AG04450 (cell line): ENCODE measurements at regions not wholly inside any gene's neighbourhood (a gene's known extent, or its start where the extent isn't known, plus 50 kb on each side); places are given as distances from the start of the nearest gene placed in this dataset.

Experiments
- CTCF ChIA-PET: fragments of 300-600, 350-600 bp; formaldehyde crosslinking; extraction: SDS; loops from one replicate; lab custom pipeline; 2022; ENCODE audit warnings: antibody characterized with exemption, inconsistent platforms; lab: Charles Lee
- POLR2A ChIA-PET: fragments of 350-600 bp; formaldehyde crosslinking; extraction: SDS; loops from one replicate; lab custom pipeline; 2021; ENCODE audit warnings: antibody characterized with exemption, inconsistent platforms; lab: Yijun Ruan, JAX
- DNase-seq: peaks from one replicate; pipeline ENCODE4 v3.0.0-alpha.2; 2011; ENCODE audit warnings: low read depth, low spot score
- H3K27ac ChIP-seq: one replicate; pipeline ENCODE4 v1.5.1; 2012; ENCODE audit warnings: low read depth, low read length, control low read depth
- H3K27me3 ChIP-seq: one replicate; pipeline ENCODE4 v1.6.0; 2012; ENCODE audit warnings: low read length; ENCODE audit not compliant: control insufficient read depth, insufficient read depth
- H3K4me3 ChIP-seq: 2 replicates; pipeline ENCODE4 v1.5.1; 2011; ENCODE audit warnings: mild to moderate bottlenecking, low read depth, low read length, control low read depth
- H3K9me3 ChIP-seq: 2 replicates; pipeline ENCODE4 v1.5.1; 2012; ENCODE audit warnings: low read length; ENCODE audit not compliant: control insufficient read depth, insufficient read depth
- TF ChIP-seq, protein P1 (sequence below): IDR thresholded peaks from 2 replicates; pipeline ENCODE4 v1.5.1; 2011; ENCODE audit warnings: low read depth, low read length, control low read depth, inconsistent platforms

DNA sequence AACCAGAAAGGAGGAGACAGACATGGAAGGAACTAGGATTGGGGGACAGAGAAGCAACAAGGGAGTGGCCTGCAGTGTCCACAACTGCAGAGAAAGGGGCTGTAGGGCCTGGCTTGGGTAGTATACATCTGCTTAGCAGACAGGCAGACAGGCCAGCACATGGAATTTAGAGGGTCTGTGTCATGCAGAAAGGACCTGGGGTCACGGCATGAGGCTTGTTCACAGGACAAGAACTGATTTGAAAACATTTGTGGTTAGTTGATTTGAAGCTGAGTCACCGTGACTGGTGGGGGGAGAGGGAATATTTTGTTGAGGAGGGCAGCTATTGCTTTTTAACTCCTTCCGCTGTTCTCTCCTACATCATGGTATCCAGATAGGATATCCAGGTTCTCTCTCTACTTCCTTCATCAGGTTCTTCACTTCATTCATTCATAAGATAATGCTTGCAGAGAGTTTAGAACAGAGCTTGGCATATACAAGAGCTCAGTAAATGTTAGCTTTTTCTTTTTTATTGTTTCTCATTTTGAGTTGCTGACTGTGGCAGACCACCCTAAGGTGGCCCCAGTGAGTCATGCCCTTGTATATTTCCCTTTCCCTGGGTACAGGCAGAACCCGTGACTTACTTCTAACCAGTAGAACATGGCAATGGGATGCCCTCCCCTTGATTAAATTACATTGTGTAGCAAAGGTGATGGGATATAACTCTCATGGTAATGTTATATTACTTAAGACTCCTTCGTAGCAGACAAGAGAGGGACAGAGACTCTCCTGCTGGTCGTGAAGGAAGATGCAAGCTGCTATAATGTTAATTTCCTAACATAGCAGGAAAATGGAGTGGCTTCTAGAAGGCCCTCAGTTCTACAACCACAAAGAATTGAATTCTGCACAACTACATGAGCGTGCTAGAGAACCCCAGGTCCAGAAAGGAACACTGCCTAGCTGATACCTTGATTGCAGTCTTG, 95.0 kb upstream of the NMNAT3 start:
- no peaks in the 10 kb centered on the region for H3K27me3 ChIP-seq
- no peak overlapping the region for H3K27ac ChIP-seq
- CTCF ChIA-PET, result no interaction called here
- H3K9me3 ChIP-seq, result no peaks in the 10 kb centered on the region
- peak; percentile 30 for DNase-seq
- H3K4me3 ChIP-seq, result no peak overlapping the region
- TF ChIP-seq, protein P1, sequence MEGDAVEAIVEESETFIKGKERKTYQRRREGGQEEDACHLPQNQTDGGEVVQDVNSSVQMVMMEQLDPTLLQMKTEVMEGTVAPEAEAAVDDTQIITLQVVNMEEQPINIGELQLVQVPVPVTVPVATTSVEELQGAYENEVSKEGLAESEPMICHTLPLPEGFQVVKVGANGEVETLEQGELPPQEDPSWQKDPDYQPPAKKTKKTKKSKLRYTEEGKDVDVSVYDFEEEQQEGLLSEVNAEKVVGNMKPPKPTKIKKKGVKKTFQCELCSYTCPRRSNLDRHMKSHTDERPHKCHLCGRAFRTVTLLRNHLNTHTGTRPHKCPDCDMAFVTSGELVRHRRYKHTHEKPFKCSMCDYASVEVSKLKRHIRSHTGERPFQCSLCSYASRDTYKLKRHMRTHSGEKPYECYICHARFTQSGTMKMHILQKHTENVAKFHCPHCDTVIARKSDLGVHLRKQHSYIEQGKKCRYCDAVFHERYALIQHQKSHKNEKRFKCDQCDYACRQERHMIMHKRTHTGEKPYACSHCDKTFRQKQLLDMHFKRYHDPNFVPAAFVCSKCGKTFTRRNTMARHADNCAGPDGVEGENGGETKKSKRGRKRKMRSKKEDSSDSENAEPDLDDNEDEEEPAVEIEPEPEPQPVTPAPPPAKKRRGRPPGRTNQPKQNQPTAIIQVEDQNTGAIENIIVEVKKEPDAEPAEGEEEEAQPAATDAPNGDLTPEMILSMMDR, result no peak
- POLR2A ChIA-PET, result no interaction called here

DNA sequence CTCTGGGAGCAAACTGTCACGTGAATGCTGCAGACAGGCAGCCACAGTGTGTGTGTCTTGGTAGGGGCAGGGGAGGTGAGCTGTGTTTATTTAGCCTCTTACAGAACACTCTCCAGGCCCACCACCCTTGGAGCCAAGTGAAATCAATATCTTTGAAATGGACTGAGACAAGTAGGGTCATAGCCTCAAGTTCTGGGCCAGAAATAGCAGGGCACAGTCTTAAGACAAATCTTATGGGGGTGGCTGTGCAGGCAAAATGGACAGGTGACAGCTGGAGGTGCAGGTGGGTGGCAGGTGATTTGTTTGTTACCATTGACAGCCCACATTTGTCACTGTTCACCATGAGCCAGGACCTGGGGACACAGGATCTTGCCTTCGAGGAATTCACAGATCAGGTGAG, 93.6 kb upstream of the NMNAT3 start:
- ChIA-PET CTCF (no interaction called here), POLR2A (no interaction called here)
- no peaks in the 10 kb centered on the region for H3K9me3 ChIP-seq
- no peaks in the 10 kb centered on the region for H3K27me3 ChIP-seq
- H3K4me3 ChIP-seq, result no peak overlapping the region
- TF ChIP-seq, protein P1, result no peak
- H3K27ac ChIP-seq, result no peak overlapping the region
- no peak for DNase-seq

DNA sequence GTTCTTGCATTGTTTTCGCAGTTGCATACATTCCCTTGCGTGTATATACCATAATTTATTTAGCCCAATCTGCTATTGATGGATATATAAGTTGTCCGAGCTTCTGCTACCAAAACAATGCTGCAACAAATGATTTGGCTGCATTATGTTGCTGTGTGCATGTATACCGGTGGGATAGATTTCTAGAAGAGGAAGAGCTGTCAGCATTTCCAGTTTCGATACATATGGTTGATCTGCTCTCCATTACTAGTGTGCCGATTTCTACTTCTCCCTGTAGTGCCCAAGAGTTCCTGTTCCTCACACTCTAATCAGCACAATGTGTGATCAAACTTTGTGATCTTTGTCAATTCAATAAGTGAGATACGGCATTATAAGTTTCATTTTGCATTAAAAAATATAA, 92.8 kb upstream of the NMNAT3 start:
- CTCF ChIA-PET, result no interaction called here
- no peak overlapping the region for H3K27ac ChIP-seq

DNA sequence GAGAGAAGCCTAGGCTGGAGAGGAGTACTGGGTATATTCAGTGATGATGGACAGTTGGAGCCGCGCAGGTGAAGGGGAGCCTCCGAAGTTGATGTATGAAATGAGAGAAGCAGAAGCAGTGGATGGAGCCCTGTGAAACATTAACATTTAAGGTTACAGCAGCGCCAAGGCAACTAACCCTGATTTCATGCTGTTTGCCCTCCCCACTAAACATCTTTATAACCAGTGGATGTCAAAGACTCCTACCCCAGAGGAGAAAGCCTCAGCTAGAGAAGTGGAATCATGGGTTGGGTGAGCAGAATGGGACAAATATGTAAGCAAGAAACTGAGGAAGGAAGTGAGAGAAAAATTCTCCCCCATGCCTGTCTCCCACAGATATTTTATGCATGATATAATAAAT, 92.0 kb upstream of the NMNAT3 start:
- no peak overlapping the region for H3K27ac ChIP-seq
- CTCF ChIA-PET, result no interaction called here
- no peak for DNase-seq
- TF ChIP-seq, protein P1, result no peak
- H3K27me3 ChIP-seq, result no peaks in the 10 kb centered on the region
- POLR2A ChIA-PET, result no interaction called here
- no peaks in the 10 kb centered on the region for H3K9me3 ChIP-seq
- H3K4me3 ChIP-seq, result no peak overlapping the region

More for the DNA sequence above, 92.8 kb upstream of the NMNAT3 start:
- POLR2A ChIA-PET, result no interaction called here
- Histone ChIP-seq H3K9me3 (no peaks in the 10 kb centered on the region), H3K4me3 (no peak overlapping the region), H3K27me3 (no peaks in the 10 kb centered on the region)
- TF ChIP-seq, protein P1, result no peak
- no peak for DNase-seq

DNA sequence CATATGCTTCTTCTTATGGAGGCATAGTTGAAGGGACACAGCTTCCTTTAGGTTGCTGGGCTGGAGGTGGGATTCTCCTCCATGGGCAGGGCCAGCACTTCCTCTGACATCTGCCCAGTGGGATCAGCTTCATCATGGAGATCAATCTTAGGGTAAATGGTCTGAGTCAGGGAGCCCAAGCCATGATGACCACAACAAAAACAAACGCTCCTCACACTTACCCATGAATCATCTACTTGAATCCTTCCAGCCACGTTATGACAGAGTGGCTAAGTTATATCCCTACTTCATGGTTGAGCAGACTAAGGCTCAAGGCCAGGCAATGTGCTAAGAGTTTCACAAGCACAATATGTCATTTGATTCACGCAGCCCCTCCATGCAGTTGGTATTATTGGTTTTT, 87.2 kb upstream of the NMNAT3 start:
- TF ChIP-seq, protein P1, result no peak
- H3K4me3 ChIP-seq, result no peak overlapping the region
- H3K27me3 ChIP-seq, result peaks cover 3% of the 10 kb centered on the region
- DNase-seq, result no peak
- H3K9me3 ChIP-seq, result no peaks in the 10 kb centered on the region; the same call in 1 of the 2 replicates
- POLR2A ChIA-PET, result no interaction called here
- CTCF ChIA-PET, result no interaction called here
- no peak overlapping the region for H3K27ac ChIP-seq
